AG04449 (cell line): ENCODE measurements at regions not wholly inside any gene's neighbourhood (a gene's known extent, or its start where the extent isn't known, plus 50 kb on each side); places are given as distances from the start of the nearest gene placed in this dataset.

Source experiments
- CTCF ChIA-PET: fragments of 350-600 bp; formaldehyde crosslinking; extraction: SDS; loops from one replicate; lab custom pipeline; 2021; ENCODE audit warnings: antibody characterized with exemption; lab: Yijun Ruan, JAX
- POLR2A ChIA-PET: fragments of 400-600, 350-600 bp; formaldehyde crosslinking; extraction: SDS; loops from one replicate; lab custom pipeline; 2020; ENCODE audit warnings: antibody characterized with exemption, inconsistent platforms; lab: Yijun Ruan, JAX
- DNase-seq: peaks from one replicate; pipeline ENCODE4 v3.0.0-alpha.2; 2010; ENCODE audit warnings: low read depth, low spot score
- H3K4me3 ChIP-seq: 2 replicates; pipeline ENCODE4 v1.5.1; 2011; ENCODE audit warnings: low read depth, mild to moderate bottlenecking, control low read depth, low read length
- TF ChIP-seq, protein P1 (sequence below): IDR thresholded peaks from one replicate; pipeline ENCODE4 v1.5.1; 2011; ENCODE audit warnings: mild to moderate bottlenecking, moderate library complexity, low read length, control low read depth, inconsistent platforms; ENCODE audit not compliant: insufficient read depth; ENCODE audit errors: missing control alignments

DNA sequence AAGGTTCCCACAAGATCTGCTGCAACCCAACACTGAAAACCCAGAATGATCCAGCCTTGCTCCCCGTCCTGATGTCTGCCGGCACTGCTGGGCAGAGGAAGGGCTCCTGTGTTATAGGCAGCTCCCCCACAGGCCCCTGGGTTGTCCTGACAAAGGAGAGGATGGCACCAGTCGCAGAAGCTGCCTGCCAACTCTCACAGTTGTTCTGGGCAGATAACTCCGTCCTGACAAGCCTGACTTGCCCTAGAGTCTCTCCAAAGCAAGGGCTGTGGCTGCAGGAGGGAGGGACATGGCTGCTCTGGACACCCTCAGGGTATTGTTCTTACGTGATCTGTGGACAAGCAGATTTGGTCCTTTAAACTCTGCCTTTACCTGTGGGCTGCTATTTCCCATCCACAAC, 243.8 kb downstream of the CDH26 start:
- no peak overlapping the region for H3K4me3 ChIP-seq
- ChIA-PET CTCF (interaction anchor here (1.1 to 3.8 kb wide), 5 partner anchors 9 to 253 kb away, joined by 3 to 31 read pairs (median 6); no protein-coding TSS in a partner anchor), POLR2A (interaction anchor here (0.6 kb wide), 1 partner anchor 10 kb away, joined by 3 read pairs; no protein-coding TSS in a partner anchor)
- DNase-seq: no peak
- TF ChIP-seq, protein P1, sequence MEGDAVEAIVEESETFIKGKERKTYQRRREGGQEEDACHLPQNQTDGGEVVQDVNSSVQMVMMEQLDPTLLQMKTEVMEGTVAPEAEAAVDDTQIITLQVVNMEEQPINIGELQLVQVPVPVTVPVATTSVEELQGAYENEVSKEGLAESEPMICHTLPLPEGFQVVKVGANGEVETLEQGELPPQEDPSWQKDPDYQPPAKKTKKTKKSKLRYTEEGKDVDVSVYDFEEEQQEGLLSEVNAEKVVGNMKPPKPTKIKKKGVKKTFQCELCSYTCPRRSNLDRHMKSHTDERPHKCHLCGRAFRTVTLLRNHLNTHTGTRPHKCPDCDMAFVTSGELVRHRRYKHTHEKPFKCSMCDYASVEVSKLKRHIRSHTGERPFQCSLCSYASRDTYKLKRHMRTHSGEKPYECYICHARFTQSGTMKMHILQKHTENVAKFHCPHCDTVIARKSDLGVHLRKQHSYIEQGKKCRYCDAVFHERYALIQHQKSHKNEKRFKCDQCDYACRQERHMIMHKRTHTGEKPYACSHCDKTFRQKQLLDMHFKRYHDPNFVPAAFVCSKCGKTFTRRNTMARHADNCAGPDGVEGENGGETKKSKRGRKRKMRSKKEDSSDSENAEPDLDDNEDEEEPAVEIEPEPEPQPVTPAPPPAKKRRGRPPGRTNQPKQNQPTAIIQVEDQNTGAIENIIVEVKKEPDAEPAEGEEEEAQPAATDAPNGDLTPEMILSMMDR: no peak

DNA sequence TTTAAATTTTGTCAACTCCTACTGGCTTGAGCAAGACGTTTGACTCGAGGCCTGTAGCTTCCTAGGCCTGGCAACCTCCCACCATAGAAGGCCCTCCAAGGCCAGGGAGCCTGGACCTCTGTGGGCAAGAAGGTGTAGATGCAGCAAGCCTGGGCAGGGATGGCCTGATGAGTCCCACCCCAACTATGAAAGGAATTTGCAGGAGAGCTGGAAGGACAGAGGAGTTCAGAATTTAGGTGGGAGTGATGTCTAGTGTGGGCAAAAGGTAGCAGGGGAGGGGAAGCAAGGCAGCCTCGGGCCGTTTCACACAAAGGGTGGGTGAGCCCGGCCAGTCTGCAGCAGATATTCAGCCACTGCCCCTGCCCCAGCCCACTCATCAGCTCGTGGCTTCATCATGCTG, 245.2 kb downstream of the CDH26 start:
- DNase-seq: no peak
- TF ChIP-seq, protein P1: no peak
- ChIA-PET POLR2A (no interaction called here), CTCF (interaction anchor here (0.6 to 3.8 kb wide), 6 partner anchors 8 to 1066 kb away, joined by 3 to 31 read pairs (median 5); no protein-coding TSS in a partner anchor)
- H3K4me3 ChIP-seq: no peak overlapping the region

DNA sequence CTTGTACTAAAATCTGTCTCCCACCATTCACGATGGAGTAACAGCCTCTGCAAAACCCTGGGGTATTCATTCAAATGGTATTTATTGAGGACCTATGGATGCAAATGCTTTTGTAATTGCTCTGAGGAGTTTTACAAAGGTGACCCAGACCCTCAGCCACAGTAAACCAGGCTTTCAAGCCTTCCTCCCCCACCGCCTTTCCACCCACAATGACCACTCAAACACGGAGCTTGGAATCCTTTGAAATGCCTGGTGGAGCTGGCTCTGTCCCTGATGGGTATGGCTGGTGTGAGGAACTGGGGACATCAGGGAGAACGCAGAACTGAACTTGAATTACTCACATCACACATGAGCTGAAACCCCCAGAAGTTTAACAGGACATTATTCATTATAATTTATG, 246.4 kb downstream of the CDH26 start:
- TF ChIP-seq, protein P1: no peak
- ChIA-PET CTCF (interaction anchor here (1.1 kb wide), 1 partner anchor 147 kb away, joined by 3 read pairs; no protein-coding TSS in a partner anchor), POLR2A (no interaction called here)
- no peak overlapping the region for H3K4me3 ChIP-seq
- no peak for DNase-seq

DNA sequence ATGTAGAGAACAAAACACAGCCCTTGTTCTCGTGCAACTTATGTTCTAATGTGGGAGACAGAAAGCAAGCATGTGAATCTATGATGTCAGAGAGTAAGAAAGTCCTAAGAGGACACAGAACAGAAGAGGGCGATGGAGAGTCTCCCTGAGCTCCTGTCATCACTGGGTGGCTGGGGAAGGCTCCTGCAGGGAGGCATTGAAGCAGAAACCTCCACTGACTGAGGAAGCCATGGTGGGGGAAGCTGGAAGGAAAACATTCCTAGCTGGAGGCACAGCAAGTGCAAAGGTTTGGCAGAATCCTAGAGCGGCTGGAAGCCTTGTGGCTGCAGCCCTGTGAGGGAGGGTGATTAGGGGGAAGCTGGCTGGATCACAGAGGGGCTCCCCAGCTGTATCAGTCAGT, 248.0 kb downstream of the CDH26 start:
- POLR2A ChIA-PET: no interaction called here
- TF ChIP-seq, protein P1: peak; percentile 72
- peak; percentile 5 for DNase-seq
- H3K4me3 ChIP-seq: no peak overlapping the region
- CTCF ChIA-PET: interaction anchor here (1.0 to 7.3 kb wide), 16 partner anchors 11 to 1690 kb away, joined by 3 to 94 read pairs (median 4); no protein-coding TSS in a partner anchor

DNA sequence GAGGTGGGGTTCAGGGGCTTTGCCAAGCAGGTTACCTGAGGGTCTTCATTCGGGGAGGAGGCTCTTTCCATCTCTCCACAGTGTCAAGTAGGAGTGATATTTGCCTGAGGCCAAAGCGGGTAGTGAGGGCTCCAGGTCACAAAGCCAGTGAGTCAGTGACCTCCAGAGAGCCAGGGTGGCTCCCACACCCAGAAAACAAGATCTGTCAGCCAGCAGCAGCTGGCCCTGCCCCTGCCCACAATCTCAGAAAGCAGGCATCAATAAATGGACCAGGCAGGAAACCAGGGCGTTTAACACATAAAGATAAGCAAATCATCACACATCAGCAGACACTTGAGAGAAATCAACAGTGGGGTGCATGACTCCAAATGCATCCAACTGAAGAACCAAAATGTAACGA, 250.8 kb downstream of the CDH26 start:
- TF ChIP-seq, protein P1: no peak
- ChIA-PET CTCF (interaction anchor here (1.0 to 7.3 kb wide), 8 partner anchors 55 to 1054 kb away, joined by 3 to 94 read pairs (median 12); no protein-coding TSS in a partner anchor), POLR2A (no interaction called here)
- DNase-seq: no peak
- no peak overlapping the region for H3K4me3 ChIP-seq

DNA sequence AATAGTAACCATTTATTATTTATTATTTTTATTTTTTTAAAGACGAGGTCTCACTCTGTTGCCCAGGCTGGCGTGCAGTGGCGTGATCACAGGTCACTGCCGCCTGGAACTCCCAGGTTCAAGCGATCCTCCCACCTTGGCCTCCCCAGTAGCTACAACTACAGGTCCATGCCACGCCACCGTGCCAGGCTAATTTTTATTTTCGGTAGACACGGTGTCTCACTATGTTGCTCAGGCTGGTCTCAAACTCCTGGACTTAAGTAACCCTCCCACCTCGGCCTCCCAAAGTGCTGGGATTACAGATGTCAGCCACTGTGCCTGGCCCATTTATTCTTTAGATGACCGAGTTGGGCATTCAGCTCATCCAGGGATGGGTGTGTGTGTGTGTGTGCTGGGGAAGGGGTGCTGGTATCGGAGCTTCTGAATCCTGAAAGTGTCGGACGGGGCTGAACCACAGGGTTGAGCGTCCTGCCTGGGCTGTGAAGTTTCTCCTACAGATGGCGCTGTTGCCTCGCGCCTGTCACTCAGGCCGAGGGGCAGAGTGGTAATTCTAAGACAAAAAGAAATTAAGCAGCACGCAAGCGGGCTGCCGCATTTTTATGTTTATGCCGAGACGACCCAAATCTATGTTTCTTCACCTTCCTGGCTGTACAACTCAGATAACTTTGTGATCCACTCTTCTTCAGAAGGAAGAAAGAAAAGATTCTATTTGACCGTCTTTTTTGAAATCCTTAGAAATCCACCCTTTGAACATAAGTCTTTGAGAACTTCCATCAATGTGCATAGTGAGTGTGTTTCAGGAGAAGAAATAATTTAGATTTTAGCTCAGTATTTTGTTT, 252.8 kb downstream of the CDH26 start:
- ChIA-PET CTCF (interaction anchor here (0.6 to 7.3 kb wide), 73 partner anchors 8 to 1685 kb away, joined by 3 to 94 read pairs (median 4); no protein-coding TSS in a partner anchor), POLR2A (no interaction called here)
- DNase-seq: peak; percentile 4
- TF ChIP-seq, protein P1: peak; percentile 95
- H3K4me3 ChIP-seq: no peak overlapping the region
